DND-41 (cell line): ENCODE measurements at regions not wholly inside any gene's neighbourhood (a gene's known extent, or its start where the extent isn't known, plus 50 kb on each side); places are given as distances from the start of the nearest gene placed in this dataset.

ENCODE experiments used
- CTCF ChIP-seq: IDR thresholded peaks from 2 replicates; pipeline ENCODE4 v1.5.1; 2012; ENCODE audit warnings: borderline replicate concordance, low read length, moderate library complexity, mild to moderate bottlenecking; ENCODE audit not compliant: poor library complexity, severe bottlenecking; ENCODE audit errors: extremely low read depth
- EZH2 ChIP-seq: IDR thresholded peaks from 3 replicates; pipeline ENCODE4 v1.6.1; 2012; ENCODE audit warnings: borderline replicate concordance, low read depth, mild to moderate bottlenecking, moderate library complexity, low read length, inconsistent platforms; ENCODE audit not compliant: severe bottlenecking

- TF ChIP-seq CTCF (no peak), EZH2 (no peak)
Measured at GRCh38 chr1:218835609-218836008, 338.1 kb upstream of the LYPLAL1 start.
